Progenitor cell of endocrine pancreas (in vitro differentiated cells): ENCODE measurements at regions not wholly inside any gene's neighbourhood (a gene's known extent, or its start where the extent isn't known, plus 50 kb on each side); places are given as distances from the start of the nearest gene placed in this dataset.

Experiments
- DNase-seq: peaks from one replicate; pipeline ENCODE4 v3.0.0; 2021; ENCODE audit warnings: low spot score; ENCODE audit not compliant: unreplicated experiment
- H3K27ac Mint-ChIP-seq: 2 replicates; pipeline ENCODE4 v1.8.0; 2021; ENCODE audit warnings: mild to moderate bottlenecking, moderate library complexity, mixed read lengths
- H3K27me3 Mint-ChIP-seq: 2 replicates; pipeline ENCODE4 v1.8.0; 2021; ENCODE audit warnings: mixed read lengths
- H3K36me3 Mint-ChIP-seq: 2 replicates; pipeline ENCODE4 v1.8.0; 2022; ENCODE audit warnings: mixed read lengths; ENCODE audit not compliant: insufficient read depth
- H3K4me1 Mint-ChIP-seq: 2 replicates; pipeline ENCODE4 v1.8.0; 2021; ENCODE audit warnings: low read depth, mixed read lengths
- H3K4me3 Mint-ChIP-seq: 2 replicates; pipeline ENCODE4 v1.8.0; 2021; ENCODE audit warnings: low read depth, mild to moderate bottlenecking, moderate library complexity, mixed read lengths
- H3K9me3 Mint-ChIP-seq: 2 replicates; pipeline ENCODE4 v1.8.0; 2021; ENCODE audit warnings: low read depth, mixed read lengths
- CTCF ChIP-seq: fragments of 200-600 bp; sonication (generic); IDR thresholded peaks from one replicate; pipeline ENCODE4 v1.5.0; 2021; ENCODE audit warnings: antibody characterized with exemption, mild to moderate bottlenecking; ENCODE audit not compliant: unreplicated experiment

DNA sequence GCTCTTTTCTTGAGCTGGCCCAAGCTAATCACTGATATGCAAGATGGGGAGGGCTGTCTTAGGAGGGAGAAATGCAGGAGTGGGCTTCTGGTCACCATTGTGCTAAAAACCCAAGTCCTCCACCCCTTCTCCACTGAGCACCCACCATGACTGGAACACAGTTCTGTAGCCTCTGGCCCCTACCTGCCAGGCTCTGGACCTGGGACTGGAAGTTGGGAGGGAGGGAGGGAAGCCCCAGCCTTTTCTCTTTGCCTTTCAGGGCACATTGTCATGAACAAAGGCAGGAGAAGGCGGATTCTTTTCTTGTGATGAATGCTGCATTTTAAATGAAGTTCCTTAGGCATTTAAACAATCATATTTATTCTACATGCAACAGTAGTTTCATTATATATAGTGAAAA is 559.1 kb upstream of the TRPC7 start:
- no peak for TF ChIP-seq CTCF
- DNase-seq = no peak
- no peaks in the 10 kb centered on the region for H3K36me3 Mint-ChIP-seq
- H3K27ac Mint-ChIP-seq = no peak overlapping the region
- H3K27me3 Mint-ChIP-seq = peaks cover 7% of the 10 kb centered on the region
- H3K9me3 Mint-ChIP-seq = no peaks in the 10 kb centered on the region
- no peak overlapping the region for H3K4me3 Mint-ChIP-seq
- no peaks in the 10 kb centered on the region for H3K4me1 Mint-ChIP-seq

- no peak for TF ChIP-seq CTCF
- DNase-seq = no peak
- no peak overlapping the region for H3K27ac Mint-ChIP-seq
- H3K4me3 Mint-ChIP-seq = no peak overlapping the region
- no peaks in the 10 kb centered on the region for H3K27me3 Mint-ChIP-seq
- H3K9me3 Mint-ChIP-seq = no peaks in the 10 kb centered on the region
- peaks cover 8% of the 10 kb centered on the region for H3K4me1 Mint-ChIP-seq
- H3K36me3 Mint-ChIP-seq = no peaks in the 10 kb centered on the region
Measured at GRCh38 chr5:136910625-136911024, 545.3 kb upstream of the TRPC7 start.

DNA sequence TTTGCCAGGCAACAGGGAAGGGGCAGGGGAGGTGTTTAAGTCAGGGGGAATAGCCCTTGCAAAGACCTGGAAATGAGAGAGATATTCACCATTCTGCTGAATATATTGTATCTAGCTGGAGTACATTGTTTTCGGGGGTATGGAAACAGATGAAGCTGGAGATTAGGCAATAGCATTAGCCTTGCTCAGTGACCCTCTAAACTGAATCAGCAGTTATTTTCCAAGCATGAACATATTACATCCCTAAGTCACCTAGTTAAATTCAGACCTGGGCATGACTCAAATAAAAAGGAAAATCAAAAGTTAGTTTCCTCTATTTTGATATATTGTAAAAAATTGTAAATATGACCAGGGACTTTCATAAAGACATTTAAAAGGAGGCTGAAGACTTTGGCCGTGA is 544.6 kb upstream of the TRPC7 start:
- Mint-ChIP-seq H3K4me3 (no peak overlapping the region), H3K27me3 (no peaks in the 10 kb centered on the region), H3K9me3 (no peaks in the 10 kb centered on the region), H3K36me3 (no peaks in the 10 kb centered on the region), H3K27ac (no peak overlapping the region), H3K4me1 (peaks cover 9% of the 10 kb centered on the region)
- TF ChIP-seq CTCF = no peak
- no peak for DNase-seq

DNA sequence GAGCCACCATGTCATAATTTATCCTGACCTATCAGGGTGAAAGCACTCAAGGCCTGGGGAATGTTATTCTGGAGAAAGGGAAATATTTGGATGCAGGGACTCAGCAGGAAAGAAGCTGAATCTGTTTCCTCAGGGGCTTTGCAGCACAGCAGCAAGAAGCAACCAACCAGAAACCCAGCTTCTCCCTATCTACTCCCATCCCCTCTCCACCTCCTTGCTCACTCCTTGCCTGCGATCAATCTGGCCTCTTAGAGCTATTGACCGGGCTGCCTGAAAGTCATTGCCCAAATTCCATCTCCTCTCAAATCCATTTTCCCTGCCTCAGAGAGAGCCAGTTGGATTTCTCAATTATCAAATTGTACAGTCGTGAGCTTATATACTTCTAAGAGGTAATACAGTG is 542.0 kb upstream of the TRPC7 start:
- no peak for TF ChIP-seq CTCF
- no peak overlapping the region for H3K27ac Mint-ChIP-seq
- no peak overlapping the region for H3K4me3 Mint-ChIP-seq
- no peaks in the 10 kb centered on the region for H3K27me3 Mint-ChIP-seq
- H3K36me3 Mint-ChIP-seq = no peaks in the 10 kb centered on the region
- no peak for DNase-seq
- no peaks in the 10 kb centered on the region for H3K9me3 Mint-ChIP-seq
- peaks cover 9% of the 10 kb centered on the region for H3K4me1 Mint-ChIP-seq

DNA sequence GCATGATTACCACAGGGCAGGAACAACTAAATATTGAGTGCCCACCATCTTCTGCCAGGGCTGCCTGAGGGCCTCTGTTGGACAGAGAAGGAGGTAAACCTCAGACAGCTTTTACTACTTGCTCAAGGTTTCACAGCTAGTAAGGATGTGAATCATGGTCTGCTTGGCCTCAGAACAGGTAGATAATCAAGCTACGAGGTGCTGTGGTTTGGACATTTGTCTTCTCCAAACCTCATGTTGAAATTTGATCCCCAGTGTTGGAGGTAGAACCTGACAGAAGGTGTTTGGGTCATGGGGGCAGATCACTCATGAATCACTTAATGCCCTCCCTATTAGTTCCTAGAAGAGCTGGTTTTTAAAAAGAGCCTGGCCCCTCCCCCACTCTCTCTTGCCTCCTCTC is 541.2 kb upstream of the TRPC7 start:
- Mint-ChIP-seq H3K4me1 (peaks cover 9% of the 10 kb centered on the region), H3K36me3 (no peaks in the 10 kb centered on the region), H3K27me3 (no peaks in the 10 kb centered on the region), H3K9me3 (peaks cover 5% of the 10 kb centered on the region), H3K27ac (no peak overlapping the region), H3K4me3 (no peak overlapping the region)
- TF ChIP-seq CTCF = no peak
- no peak for DNase-seq
